Brain pericyte (primary cell): ENCODE measurements at regions not wholly inside any gene's neighbourhood (a gene's known extent, or its start where the extent isn't known, plus 50 kb on each side); places are given as distances from the start of the nearest gene placed in this dataset.
A peak's percentile ranks its signal among the peaks of the same experiment; 100 is the strongest.

ENCODE experiments used
- DNase-seq: peaks from one replicate; pipeline ENCODE4 v3.0.0-alpha.2; 2012; ENCODE audit warnings: low read depth, low spot score

DNA sequence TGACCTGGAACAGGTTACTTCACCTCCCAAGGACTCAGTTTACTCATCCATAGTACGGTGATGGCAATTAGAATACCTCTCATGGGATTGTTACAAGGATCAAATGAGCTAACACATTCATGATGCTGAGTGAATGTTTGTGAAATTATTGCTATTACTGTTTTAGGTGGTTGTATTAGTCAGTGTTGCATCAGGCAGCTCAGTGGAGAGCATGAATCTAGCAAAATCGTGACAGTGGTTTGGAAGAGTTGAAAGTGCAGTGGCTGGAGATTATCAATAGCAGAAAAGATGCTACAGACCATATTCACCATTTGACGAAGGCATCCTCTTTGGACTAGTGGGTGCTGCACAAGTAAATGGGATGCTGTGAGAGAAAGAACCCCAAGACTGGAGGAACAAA lies 50.4 kb upstream of the CTNNBL1 start:
- DNase-seq: no peak

DNA sequence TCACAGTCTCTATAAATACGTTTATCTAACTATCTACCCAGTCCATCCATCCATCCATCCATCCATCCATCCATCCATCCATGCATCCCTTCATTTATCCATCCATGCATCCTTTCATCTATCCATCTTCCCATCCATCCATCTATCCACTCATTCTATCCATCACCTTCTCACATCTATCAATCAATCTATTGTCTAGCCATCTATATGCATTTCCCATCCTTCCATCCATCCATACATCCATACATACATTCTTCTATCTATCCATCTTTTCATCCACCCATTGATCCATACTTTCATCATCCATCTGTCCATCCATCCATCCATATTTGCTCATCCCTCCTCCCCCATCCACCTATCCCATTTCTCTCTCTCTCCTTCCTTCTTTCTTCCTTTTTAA lies 51.6 kb upstream of the CTNNBL1 start:
- DNase-seq: no peak

DNA sequence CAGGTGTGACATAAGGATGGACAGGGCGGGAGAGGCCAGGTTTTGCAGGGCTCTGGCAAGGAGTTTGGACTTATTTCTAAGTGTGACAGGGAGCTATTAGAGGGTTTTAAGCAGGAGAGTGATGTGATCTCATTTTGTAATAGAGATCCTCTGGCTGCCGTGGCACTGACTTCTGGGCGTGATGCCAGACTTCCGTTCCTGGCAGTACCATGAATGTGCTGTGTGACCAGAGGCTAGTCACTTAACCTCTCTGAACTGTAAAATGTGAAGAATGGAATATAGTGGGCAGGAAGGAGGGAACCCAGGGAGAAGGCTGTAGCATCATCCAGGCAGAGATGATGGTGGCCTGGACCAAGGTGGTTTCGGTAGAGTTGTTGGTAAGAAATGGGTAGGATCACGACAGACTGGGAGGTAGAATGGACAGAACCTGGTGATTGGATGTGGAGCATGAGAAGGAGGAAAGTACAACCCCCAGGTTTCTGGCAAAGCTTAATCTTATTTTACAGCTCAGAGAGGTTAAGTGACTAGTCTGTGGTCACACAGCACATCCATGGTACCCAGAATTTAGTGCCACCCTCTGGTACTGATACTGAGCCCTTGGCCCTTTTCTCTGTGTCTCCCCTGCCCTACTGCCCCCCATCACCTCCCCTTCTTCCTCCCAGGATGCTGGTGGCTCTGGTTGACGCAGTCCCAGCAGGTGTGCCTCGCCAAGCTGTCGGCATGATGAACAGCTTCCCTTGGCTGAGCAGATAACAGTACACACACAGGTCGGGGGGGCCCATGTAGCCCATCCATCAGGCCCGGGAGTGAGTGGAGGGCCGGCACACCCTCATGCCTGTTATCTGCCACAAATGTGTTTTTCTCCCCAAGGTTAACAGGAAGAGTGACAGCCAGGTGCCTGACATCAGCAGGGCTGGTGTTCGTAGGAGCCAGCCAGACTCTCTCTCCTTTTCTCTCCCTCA lies 52.9 kb upstream of the CTNNBL1 start:
- DNase-seq: no peak

DNA sequence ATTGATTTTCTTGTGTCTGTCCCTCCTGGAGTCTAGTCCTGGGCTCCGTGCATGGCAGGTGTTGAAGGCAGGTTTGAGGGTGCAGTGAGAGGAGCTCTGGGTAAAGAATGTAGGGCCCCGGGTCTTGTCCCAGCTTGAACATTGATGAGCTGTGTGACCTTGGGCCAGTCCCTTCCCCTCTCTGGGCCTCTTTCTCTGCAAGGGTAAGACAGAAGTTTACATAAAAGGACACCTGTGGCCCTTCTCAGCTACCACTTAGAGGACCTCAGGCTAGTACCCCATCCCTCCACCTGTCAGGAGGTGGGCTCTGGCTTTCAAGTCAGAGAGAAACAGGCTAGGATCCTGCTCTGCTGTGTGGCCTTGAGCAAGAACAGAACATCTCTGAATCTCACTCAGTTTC lies 55.3 kb upstream of the CTNNBL1 start:
- no peak for DNase-seq

DNA sequence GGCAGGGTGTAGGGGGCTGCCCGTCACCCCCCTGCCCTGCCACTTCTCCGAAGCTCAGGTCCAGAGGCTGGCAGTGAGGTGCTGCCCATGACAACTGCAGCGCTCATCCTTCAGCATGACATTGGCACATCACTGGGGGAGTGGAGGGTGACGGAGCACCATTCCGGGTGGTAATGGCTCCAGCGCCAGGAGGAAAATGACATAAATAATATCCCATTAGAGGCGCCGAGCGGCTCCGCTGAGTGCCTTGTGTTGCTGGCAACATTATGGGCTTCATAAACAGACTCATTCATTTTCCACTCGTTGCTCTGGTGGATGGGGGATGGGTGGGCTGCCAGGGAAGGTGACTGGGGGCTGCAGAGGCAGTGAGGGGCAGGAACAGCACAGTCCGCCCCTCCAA lies 56.9 kb upstream of the CTNNBL1 start:
- DNase-seq: no peak

DNA sequence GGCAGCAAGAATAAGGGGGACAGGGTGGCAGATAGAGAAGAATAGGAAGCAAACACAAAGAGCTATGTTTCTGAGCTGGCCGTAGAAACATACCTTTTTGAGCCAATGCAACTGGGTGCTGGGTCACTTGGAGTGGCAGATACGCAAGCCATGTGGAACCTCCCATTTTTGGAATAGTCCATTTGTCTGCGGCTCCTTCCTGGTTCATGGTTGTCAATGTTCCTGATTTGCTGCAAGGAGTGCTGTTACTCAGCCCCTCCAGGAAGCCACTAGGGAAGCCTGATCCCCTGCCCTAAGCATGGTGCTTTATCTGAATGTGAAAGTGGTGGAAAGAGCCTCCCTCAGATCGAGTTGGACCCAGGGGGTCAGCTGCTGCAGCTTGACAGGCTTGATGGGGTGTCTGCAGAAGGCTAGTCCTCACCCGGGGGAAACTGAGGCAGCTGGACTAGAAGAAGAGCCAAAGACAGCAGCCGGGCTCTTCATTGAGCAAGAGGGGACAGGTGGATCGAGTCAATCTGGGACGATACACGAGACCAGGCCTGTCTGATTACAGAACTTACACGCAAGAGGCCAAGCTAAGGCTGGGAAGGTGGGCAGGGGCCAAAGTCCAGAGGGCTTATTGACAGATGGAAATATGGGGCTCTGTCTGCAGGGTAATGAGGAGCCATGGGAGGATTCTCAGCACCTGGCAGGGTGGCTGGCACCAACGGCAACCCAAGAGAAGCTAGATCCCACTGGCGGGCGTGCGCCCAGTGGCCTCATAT lies 57.4 kb upstream of the CTNNBL1 start:
- DNase-seq: no peak

DNA sequence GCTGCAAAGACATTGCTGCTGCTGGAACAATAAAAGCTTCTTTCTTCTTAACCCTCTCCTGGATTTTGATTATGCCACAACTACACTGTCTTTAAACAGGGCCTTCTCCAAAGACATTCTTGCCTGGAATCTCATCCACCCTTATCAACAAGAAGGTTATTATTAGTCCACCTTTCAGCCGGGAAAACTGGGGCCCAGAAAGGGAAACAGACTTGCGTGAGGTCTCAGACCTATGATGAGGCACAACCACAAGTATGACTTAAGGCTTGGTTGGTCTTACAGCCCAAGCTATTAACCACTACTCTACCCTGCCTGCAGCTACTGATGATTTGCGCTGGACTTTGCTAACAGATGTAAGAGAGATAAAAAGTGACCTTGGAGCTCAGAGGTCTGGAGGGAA lies 62.8 kb upstream of the CTNNBL1 start:
- no peak for DNase-seq

DNA sequence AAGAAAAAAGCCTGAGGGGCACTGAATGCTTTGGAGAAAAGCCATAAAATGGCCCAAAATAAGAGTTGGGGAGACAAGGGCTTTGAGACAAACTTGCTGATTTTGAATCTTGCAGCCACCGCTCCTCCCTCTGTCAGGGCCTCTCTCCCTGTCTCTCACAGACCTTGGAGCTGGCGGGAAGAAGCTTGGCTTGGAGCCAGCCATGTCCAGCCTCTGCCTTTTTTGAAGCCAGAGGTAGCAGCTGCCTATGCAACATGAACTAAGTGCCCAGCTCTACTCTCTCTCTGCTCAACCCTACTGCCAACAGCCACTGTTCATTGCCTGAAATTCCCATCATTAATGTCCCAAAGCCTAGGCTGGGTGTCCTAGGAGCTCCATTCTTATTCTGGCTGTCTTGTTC lies 63.7 kb upstream of the CTNNBL1 start:
- no peak for DNase-seq

DNA sequence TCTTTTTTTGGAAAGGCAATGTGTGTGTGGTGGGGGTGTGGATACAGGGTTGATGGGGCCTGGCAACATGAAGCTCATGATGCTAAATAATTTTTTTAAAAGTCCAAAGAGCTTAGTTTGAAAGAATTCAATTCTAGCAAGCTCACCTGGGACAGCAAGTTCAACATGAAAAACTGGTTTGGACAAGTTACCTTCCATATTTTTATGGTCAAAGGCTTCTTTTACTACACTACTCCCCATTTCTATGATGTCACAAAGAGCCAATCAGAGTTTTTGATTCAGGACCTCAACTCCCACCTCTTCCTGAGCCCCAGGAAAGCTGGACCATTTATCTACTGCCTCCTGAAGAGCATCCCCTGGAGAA lies 66.1 kb upstream of the CTNNBL1 start:
- DNase-seq: no peak

DNA sequence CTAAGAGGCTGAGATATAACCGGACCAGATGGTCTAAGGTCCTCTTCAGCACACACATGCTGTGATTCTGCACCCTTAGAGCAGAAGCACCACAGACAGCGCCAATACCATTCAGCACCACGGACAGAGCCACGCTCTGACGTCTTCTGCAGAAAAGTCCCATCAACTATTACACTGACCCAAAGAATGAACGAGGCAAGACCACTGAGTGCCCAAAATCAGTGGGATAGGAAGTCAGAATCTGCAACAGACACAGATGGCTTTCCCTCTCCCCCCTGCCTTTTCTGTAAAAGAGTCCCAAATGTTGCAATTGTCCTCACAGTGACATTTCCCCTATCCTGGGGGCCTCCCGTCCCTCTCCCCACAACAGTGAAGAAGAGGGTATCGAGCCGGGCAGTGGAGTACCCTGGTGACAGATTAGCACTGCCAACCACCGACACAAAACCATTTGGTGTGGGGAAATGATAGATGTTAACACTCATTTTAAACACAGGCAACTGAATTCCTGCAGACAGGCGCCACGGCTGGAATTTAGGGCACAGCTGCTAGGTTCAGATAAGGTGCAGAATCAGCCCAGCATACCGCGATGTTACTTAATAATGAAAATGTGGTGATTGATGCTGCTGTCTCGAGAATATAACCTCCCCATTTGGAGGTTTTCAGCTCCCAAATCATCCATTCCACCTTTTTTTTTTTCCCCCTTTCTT lies 66.6 kb upstream of the CTNNBL1 start:
- DNase-seq: peak; percentile 20

DNA sequence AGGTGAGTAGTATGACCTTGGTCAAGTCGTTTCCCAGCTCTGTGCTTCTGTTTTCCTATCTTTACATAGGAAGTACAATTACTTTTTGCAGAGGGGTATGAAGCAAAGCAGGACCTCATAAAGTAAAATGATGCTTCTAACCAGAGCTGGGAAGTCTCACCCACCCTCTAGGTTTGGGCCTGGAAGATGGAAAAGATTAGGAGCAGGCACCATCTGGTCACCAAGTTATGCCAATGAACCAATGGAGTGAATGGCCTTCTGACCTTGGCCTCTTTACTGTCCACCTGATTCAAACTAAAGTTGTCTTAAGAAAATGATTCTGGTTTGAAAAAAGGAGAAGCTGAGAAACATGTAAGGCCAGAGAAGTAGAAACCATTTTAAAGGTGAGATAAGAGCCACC lies 68.9 kb upstream of the CTNNBL1 start:
- no peak for DNase-seq

DNA sequence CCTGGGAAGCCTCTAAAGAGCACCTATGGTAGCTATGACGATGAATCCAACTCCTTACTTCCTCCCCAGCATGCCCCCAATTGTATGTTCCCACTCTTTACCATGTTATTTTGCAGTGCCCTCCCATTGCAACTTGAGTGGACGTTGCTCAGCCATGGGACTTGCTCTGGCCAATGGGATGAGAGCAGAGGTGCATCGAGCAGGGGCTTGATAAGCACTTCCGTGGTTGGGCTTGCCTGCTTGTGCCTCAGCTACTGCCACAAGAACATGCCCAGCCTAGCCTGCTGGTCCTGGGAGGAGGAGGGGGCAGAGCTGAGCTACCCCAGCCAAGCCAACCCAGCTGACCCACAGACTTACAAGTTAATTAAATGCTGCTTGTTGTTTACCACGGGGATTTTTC lies 71.1 kb upstream of the CTNNBL1 start:
- DNase-seq: no peak

DNA sequence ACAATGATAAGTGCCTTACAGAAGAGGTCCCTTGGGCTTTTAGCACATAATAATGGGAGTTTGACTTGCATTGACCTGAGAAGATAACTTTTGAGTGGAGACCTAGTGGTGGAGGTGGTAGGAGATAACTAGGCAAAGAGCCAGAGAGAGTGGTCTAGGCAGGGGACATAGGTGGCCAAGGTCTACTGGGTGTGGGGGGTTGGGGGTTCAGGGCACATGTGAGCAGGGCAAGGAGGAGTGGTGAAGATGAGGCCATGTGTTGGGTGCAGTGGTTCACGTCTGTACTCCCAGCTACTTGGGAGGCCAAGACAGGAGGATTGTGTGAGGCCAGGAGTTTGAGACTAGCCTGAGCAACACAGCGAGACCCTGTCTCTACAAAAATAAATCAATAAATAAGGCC lies 74.3 kb upstream of the CTNNBL1 start:
- no peak for DNase-seq

DNA sequence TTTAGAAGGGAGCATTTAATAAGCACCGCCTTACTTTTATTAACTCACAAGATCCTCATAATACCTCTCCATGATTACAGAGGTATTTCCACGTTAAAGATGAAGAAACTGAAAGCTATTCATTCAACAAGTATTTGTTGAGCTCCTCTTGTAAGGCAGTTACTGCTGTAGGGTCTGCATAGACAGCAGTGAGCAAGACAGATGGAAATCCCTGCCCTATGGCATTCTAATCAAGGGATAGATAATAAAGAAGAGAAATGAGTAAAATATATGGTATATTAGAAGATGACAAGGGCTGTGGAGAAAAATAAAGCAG lies 77.8 kb upstream of the CTNNBL1 start:
- DNase-seq: no peak

DNA sequence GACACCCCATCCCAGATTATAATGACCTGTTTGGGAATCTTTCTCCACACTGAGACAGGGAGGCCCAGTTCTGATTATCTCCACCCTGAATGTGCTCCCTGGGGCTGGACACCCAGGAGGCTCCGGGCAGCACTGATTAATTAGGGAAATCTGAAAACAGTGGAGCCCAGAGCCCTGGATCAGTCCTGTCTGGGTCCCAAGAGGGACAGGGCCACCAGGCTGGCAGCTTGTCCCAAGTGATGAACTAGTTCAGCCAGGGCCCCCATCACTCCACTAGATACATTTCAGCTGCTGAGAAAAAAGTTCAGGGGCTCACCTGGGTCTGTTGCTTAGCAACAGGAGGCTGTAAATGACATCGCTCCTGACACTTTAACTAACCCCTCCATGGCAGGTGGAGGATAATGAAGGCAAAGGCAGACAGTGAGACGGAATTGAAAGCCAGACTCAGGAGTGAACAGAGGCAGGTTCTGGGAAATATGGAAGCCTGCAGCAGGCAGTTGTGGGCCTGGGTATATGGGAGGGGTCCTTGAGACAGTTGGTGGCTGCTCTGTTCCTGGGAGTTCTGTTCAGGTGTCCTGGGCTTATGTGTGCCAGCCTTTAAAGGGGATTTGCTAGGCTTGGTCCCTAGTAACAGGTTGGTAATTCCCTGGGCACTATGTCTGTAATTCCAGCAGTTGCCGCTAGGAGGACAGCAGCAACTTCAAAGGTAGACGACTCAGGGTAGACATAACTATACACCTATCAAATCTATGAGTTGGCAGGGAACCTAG lies 78.3 kb upstream of the CTNNBL1 start:
- no peak for DNase-seq

DNA sequence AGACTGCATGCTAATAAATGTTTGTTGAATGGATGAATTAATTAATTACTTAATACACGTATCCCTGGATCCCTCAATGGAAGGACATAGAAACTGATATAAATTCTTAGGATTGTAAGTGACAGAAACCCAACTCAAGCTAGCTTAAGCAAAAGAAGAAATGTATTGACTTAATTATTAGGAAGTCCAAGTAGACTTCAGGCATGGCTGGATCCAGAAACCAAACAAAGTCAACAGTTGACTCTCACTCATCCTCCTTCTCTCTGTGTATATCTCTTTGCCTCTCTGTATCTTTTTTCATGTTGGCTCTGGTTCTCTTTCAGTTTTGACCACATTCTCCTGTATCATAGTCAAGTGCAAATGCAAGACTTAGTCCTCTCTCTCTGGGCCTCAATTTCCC lies 82.0 kb upstream of the CTNNBL1 start:
- no peak for DNase-seq

DNA sequence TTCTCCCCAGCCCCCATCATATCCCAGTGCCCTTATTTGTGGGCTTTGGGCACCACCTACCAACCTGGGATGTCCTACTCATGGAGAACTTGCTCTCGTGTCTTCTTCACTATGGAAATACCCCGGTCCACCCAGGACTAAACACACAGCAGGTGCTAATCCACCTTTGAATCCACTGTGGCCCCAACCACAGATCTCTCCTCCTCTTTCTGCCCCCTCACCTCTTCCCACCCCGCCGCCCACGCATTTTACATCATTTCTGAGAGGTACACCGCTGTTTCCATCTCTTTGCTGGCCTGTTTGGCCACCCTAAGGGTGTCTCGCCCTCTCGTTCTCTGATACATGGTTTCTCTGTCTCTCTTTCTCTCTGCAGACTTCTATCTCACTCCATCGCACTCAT lies 82.5 kb upstream of the CTNNBL1 start:
- DNase-seq: no peak

DNA sequence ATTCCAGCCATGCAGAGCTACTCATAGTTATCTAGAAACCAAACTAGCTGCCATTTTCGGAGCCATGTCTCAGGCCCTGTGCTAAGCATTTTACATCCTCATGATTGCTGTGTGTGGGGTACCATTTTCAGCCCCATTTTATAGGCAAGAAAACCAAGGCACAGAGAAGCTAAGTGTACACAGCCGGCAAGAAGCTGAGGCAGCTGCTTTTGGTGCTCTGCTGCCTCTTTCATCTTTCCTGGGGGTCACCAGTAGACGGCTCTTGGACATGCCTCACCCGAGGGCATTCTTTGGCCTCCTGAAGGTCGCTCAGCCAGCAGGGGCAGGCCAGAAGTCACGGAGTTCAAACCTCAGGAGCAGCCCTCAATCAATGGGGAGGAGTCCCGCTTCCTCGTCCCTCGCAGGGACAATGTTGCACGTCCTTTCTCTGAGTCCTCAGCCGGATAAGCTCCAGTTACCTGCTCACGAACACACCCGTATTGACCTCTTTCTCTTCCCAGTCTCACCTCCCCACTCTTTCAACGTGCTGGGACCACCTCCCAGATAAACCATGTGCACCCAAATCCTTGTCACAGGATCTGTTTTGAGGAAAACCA lies 82.6 kb upstream of the BLCAP start:
- DNase-seq: no peak

DNA sequence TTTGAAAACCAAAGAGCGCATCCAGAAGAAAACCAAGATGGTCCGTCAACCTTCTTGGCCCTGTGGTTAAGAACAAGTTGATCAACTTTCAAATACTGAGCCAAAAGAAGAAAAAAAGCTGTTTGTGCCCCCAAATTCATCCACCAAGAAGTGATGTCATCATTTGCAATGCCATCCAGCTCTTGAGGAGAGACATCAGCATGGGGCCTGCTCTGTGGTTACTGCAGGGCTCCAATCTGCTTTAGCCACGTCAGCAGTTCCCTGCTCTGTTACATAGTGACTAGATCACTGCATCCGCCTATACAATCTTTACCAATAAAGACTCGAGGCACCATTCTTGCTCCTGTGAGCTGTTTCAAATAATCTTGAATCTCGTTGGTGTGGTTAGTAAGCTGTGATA lies 75.0 kb upstream of the BLCAP start:
- no peak for DNase-seq

DNA sequence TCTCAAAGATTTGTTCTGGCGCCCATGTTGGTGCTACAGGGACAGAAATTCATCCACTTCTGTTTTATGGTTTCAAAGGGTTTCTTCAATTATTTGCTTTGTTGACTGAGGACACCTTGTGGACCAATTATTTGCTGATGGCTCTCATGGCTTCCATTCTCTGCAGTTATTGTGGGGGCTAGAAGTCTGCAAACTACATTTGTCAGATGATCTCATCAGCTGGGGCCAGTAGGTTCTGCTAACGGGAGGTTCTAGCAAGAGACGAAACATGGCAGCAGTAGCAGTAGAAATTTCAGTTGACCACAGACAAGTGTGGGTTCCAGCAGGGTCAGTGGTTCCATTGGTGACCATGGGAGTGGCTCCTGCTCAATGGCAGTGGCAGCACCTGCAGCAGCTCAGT lies 72.8 kb upstream of the BLCAP start:
- DNase-seq: no peak

DNA sequence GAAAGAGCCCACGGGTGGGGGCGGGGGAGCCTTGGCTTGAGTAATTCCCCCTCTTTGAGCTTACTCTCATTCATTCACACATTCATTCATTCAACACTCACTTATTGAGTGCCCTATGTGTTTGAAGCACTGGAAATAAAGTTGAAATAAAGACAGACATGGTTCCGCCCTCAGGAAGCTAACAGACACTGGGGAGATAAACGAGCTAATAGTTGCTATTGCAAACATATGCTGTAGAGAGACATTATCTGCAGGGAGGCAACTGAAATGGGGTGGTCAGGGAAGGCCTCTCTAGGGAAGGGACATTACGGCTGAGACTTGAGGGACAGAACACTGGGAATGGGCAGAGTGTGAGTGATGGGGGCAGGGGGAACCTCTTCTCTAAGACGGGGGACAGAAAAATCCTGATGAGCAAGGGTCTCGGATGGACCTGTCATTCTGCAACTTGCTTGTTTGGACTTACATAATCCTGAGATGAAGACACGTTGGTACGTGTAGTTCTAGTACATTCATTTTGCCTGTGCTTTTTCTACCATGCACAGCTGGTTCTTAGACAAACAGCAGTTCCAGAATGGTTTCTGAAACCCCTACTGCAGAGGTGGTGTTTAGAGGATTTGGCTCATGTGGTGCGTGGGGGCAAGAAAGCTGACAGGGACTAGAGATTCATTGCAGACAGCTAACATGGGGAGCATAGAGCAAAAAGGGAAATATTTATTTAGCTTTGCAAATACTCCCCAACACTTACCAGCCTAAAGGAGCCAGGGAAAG lies 71.1 kb upstream of the BLCAP start:
- DNase-seq: no peak
